Ureter (tissue), 1 donor: ENCODE measurements at regions not wholly inside any gene's neighbourhood (a gene's known extent, or its start where the extent isn't known, plus 50 kb on each side); places are given as distances from the start of the nearest gene placed in this dataset.
"Not testable (repeated sequence)": the region's sequence is repeated elsewhere in the genome, so short reads cannot be mapped to it uniquely, and the experiment has no call there.

ENCODE experiments used
- DNase-seq: peaks from one replicate; pipeline ENCODE4 v3.0.0-alpha.2; 2020; ENCODE audit warnings: low spot score
- donor health status: DM: yes; HTN: yes; CAD: no.

DNA sequence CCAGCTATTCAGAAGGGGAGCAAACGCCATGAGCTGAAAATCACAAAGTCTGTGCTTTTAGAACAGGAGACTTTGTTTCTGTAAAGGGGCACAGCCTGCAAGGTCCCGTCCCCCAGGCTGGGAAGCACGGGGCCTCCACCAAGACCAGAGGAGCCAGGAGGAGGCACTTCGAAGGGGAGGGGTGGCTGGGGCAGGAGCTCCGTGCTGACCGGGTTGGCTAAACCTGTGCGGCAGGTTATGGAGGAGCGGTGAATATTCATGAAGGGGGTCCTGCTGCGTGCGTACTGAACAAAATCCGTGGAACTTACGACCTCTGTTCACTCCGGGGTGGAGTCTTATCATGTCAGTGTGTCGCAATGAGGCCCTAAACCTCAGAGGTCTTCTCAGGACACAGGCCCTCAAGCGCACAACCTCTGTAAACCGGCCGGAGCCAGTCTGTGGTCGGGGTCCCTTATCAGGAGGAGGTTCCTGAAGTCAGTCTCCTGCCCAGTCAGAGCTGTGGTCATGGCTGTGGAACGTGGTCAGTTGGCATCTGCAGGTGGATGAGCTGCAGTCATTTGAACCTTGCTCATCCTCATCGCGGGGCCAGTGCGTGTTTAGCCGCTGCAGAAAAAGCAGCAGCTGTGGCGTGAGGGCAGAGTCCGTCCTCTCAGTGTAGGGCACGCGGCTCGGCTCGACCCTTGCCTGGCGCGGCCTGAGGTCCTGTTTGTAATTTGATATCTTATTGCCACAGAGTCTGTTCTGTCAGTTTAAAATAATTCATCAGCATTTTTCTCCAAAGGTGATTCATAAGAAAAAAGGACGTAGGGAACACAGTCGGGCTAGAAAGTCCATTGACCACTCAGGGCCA is 5507.7 kb upstream of the TPTE start:
- not testable (repeated sequence) for DNase-seq

DNA sequence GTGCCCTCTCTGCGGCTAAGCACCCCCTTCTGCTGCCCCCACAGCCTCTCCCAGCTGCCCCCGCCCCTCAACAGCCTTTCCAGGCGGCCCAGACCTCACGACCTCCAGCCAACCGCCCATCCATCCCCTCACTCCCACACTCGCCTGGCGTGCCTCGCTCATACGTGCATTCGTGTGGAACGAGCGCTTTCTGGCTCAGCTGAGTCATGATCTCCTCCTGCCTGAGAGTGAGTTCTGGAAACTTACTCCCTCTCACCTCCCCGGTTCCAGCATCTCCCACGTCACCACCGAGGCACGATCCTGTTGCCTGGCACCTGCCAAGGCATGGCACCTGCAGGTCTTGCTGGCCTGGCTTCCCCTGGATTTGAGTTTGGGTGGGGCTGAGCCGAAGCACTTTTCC is 5506.2 kb upstream of the TPTE start:
- DNase-seq = not testable (repeated sequence)

GRCh38 chr21:5019120-5019519 is 5502.3 kb upstream of the TPTE start:
- not testable (repeated sequence) for DNase-seq

- DNase-seq = not testable (repeated sequence)
Observed at GRCh38 chr21:5021815-5022214, 5499.6 kb upstream of the TPTE start.

- DNase-seq = not testable (repeated sequence)
Observed at GRCh38 chr21:5022254-5022653, 5499.1 kb upstream of the TPTE start.

GRCh38 chr21:5022748-5023147 is 5498.6 kb upstream of the TPTE start:
- DNase-seq = not testable (repeated sequence)

- DNase-seq = not testable (repeated sequence)
Observed at GRCh38 chr21:5035147-5035546, 5486.2 kb upstream of the TPTE start.

GRCh38 chr21:5035587-5035986 is 5485.8 kb upstream of the TPTE start:
- not testable (repeated sequence) for DNase-seq

- not testable (repeated sequence) for DNase-seq
Observed at GRCh38 chr21:5037606-5038331, 5483.6 kb upstream of the TPTE start.

DNA sequence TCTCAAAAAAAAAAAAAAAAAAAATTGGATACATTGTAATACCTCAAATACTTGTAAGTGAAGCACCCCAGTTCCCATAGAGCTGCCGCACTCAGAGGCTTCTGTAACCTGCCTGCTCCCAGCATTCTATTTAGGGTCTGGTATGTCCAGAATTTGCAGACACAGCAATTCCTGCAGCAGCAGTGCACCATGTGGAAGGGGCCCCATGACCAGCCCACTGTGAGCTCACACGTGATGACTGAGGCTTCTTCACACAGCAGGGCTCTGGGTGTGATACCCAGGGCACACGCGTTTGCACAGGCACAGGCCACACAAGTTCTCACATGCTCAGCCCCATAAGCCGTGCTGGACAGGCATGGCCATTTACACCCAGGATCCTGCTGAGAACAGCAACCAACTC is 5481.5 kb upstream of the TPTE start:
- DNase-seq = not testable (repeated sequence)

GRCh38 chr21:5042583-5042982 is 5478.8 kb upstream of the TPTE start:
- DNase-seq = not testable (repeated sequence)

DNA sequence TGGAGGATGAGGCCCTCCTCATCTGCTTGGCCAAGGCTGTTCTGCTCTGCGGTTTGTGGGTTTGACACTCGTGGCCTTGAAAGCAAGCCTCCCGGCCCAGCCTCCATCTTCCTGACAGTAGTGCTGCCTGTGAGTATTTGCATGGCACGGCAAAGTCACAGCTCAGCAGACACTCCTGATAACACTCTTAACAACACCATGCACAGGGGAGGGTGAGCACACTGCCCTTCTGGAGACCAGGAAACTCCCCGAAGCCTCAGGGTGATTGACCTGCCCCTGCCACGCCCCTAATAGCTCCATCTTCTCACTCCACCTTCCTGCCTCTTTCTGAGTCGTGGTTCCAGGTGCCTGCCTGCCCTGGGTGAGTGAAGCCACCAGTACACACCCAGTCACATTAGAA is 5476.6 kb upstream of the TPTE start:
- not testable (repeated sequence) for DNase-seq

DNA sequence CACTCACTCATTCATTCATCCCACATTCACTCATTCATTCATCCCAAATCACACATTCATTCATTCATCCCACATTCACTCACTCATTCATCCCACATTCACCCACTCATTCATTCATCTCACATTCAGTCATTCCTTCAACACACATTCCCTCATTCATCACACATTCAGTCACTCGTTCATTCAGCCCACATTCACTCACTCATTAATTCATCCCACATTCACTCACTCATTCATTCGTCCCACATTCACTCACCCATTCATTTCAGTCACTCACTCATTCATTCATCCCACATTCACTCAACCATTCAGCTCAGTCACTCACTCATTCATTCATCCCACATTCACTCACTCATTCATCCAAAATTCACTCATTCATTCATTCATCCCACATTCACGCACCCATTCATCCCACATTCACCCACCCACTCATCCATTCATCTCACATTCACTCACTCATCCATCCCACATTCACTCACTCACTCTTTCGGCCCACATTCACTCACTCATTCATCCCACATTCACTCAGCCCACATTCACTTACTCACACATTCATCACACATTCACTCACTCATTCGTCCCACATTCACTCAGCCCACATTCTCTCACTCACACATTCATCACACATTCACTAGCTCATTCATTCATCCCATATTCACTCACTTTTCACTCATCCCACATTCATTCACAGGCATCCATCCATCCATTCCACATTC is 5469.9 kb upstream of the TPTE start:
- not testable (repeated sequence) for DNase-seq

- not testable (repeated sequence) for DNase-seq
Observed at GRCh38 chr21:5055027-5055754, 5466.2 kb upstream of the TPTE start.

DNA sequence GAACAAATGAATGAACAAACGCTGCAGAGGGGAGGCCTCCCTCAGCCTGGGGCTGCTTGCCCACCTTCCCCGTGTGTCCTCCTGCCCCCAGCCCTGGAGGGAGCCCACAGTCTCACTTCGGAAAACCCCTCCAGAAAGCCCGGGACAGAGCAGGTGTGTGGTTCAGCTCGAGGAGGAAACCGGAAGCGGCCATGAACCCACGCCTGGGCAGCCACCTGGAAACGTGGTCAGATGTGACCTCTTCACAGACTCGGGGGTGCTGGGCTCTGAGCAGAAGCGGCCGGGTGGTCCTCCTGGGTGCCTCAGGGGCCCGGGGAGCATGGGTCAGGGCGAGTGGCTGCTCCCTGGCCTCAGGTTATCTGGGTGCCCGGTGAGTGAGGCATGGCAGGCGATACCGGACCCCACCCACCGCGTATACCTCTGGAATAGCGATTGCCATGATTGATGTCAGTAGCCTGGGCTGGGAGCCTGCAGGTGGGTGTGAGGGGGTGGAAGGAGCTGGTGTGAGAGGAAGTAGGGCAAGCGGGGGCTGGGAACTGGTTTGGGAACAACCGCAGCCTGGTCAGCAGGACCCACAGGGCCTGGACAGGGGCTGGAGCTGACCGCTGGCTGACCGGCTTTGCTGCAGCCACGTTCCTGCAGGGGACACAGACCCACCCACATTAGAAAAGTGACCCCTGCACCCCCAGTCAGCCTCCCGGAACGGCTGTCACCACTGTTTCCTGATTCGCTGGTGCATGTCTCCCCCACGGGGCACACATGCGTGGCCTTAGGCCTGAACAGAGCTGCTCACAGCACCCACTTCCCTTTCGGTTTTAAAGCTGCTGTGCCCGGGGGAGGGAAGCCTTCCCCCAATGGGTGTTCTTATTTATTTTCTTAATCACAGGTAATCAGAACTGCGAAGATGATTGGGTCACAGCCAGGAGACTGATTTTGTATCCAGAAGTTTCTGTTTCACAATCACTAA is 5465.1 kb upstream of the TPTE start:
- DNase-seq = not testable (repeated sequence)

DNA sequence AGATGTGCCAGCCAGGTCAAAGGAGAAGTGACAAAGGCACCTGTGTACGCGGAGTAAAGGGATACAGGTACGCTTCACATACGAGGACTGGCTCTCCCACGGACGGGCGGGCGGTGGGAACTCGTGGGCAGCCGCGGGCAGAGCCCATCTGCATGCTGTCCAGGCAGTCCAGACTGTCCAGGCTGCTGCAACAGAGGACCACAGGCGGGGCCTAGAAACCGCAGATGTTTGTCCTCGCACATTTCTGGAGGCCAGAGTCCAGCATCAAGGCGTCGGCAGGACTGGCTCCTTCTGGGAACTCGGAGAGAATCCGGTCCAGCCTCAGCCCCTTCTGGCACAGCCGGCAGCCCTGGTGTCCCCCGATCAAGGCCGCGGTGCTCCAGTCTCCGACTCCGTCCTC is 5464.3 kb upstream of the TPTE start:
- DNase-seq = not testable (repeated sequence)

DNA sequence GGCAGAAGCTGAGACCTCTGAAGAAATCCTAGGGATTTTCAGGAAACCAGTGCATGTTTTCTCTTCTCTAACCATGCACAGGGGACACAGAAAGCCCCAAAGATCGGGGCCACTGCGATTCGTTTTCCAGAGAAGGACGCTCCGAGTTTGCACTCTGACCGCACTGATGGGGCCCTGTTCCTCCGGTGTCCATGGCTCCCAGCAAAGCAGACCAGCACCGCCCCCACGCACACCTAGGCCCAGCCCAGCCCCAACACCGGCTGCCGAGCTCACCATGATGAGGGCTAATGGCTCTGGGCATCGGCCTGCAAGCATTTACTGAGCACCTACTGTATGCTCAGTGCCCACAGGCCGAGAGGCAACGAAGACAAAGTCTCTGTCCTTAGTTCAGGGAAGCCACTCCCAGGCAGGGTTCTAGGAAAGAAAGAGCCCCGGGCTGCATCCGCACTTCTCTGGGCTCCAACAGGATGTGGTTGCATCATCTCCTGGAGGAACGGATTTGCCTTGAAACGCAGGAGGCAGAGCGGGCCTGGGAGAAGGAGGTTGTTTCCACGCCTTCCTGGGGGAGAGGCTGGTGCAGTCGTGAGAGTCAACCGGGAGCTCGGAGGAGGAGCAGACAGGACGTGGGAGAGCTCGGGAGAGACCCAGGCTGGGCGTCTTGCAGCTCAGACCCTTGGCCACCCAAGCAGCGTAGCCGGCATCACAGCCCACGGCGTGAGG is 5460.9 kb upstream of the TPTE start:
- not testable (repeated sequence) for DNase-seq

DNA sequence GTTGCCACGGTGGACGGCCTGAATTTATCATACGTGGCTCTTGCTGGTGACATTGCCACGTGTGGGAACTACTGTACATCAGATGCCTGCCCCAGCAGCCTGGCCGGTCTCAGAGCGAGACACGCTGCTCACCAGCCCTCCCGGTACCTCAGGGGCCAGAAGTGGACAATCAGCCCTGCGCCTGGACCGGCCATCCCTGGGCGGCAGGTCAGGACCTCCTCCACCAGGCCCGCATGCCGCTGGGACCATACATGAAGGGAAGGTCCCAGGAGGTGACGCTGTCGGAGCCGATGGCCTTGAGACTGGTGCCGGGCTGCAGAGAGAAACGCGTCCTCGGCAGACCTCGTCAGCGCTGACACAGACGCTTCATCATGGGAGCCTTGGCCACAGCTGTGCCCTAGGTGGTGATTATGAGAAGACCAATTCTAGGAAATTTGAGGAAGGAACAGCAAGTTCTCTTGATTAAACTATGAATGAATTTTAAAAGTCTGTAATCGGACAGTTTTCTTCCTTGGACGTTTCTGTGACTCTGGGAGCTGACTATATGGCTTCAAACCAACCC is 5456.7 kb upstream of the TPTE start:
- DNase-seq = not testable (repeated sequence)
